Gastrocnemius medialis (tissue), 4 donors: ENCODE measurements at regions not wholly inside any gene's neighbourhood (a gene's known extent, or its start where the extent isn't known, plus 50 kb on each side); places are given as distances from the start of the nearest gene placed in this dataset.

Source experiments
- ATAC-seq, 2 donors: fragments of 150-250 bp; one replicate each; pipeline ENCODE4 v1.9.1; 2016
- DNase-seq, 2 donors: peaks; one replicate each; pipeline ENCODE4 v3.0.0-alpha.2; 2019
- H3K27ac ChIP-seq, 4 donors: fragments of 200-600 bp; sonication (generic); 1 replicate in 1 of 4; 2 replicates in 3 of 4; pipeline ENCODE4 v1.5.1; 2016 to 2018; ENCODE audit warnings: mild to moderate bottlenecking in 2 of 4, moderate library complexity in 1 of 4
- H3K27me3 ChIP-seq, 3 donors: fragments of 200-600 bp; sonication (generic) in 2 of 3; 1 replicate in 1 of 3; 2 replicates in 2 of 3; pipeline versions ENCODE4 v1.5.1 to v1.6.0; 2016 to 2019; ENCODE audit warnings: mild to moderate bottlenecking in 1 of 3, moderate library complexity in 1 of 3
- H3K36me3 ChIP-seq, 2 donors: fragments of 200-600 bp; sonication (generic) in 1 of 2; one replicate each; pipeline ENCODE4 v1.5.1; 2017 to 2018
- H3K4me1 ChIP-seq, 2 donors: fragments of 200-600 bp; sonication (generic) in 1 of 2; one replicate each; pipeline ENCODE4 v1.5.1; 2016 to 2017; ENCODE audit warnings: mild to moderate bottlenecking in 2 of 2
- H3K4me3 ChIP-seq, 4 donors: fragments of 200-600 bp; sonication (generic) in 3 of 4; 1 replicate in 1 of 4; 2 replicates in 3 of 4; pipeline ENCODE4 v1.5.1; 2016 to 2019; ENCODE audit warnings: mild to moderate bottlenecking in 2 of 4
- H3K9me3 ChIP-seq, 3 donors: fragments of 200-600 bp; sonication (generic) in 2 of 3; 1 replicate in 1 of 3; 2 replicates in 2 of 3; pipeline ENCODE4 v1.5.1; 2016 to 2019
- CTCF ChIP-seq, 5 experiments: fragments of 450-650 bp in 3 of 5; fragments of 200-600 bp in 2 of 5; sonication (generic) in 2 of 5; IDR thresholded peaks in 4 of 5; conservative IDR thresholded peaks in 1 of 5; 1 replicate in 4 of 5; 2 replicates in 1 of 5; pipeline ENCODE4 v1.5.1; 2016 to 2019; ENCODE audit warnings: antibody characterized with exemption in 5 of 5, mild to moderate bottlenecking in 3 of 5, moderate library complexity in 3 of 5
- POLR2A ChIP-seq, 2 donors: fragments of 450-650 bp; IDR thresholded peaks; one replicate each; pipeline ENCODE4 v1.6.1; 2017; ENCODE audit warnings: antibody characterized with exemption in 2 of 2, mild to moderate bottlenecking in 2 of 2, moderate library complexity in 2 of 2
- in situ Hi-C, 4 donors: fragments of 200-750 bp; cut with MboI; loops; one replicate each; pipeline versions ENCODE4 v1.15.0 to v1.8.0; 2017; ENCODE audit warnings: low sequenced_read_pairs in 4 of 4
- intact Hi-C: fragments of 100-400 bp; cut with DNase I; formaldehyde crosslinking; loops from one replicate; pipeline ENCODE4 v1.15.1; 2023; ENCODE audit warnings: low total_unique reads

DNA sequence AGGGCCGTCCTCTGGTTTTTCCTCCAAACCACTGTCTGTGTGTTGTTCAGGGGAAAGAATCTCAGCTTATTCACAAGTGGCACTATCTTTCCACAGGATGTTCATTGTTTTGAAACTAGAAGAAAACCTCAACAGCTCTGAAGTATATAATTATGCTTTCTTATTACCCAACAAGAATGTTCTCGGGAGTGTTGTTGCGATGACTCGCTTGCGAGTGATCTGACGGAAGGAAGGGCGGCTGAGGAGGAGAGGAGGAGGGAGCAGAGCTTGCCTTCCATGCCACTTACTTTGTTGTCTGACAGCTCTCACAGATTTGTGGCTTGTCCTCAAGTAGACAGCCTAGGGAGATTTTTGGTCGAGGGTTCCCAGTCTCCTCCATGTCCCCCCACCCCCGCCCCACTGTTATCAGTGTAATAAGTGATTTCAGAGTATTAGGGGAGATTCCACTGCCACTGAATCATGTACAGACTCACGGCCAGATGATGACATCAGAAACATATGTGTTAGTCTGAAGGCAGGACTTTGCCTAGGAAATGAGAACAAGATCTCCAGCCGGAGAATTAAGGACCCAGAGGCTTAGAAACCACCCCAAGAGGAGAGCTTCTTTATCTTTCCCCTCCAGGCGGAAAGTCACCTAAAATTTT is 80.7 kb upstream of the CCN6 start:
- peak; percentile 27 to 50 for DNase-seq
- no peaks in the 10 kb centered on the region for H3K9me3 ChIP-seq
- no peaks in the 10 kb centered on the region for H3K27me3 ChIP-seq
- intact Hi-C loops, result no loop called here
- H3K36me3 ChIP-seq, result no peaks in the 10 kb centered on the region
- H3K4me3 ChIP-seq, result no peak overlapping the region
- H3K27ac ChIP-seq, result peak overlapping the region; percentile 1 to 49 (median 38)
- TF ChIP-seq POLR2A (IDR thresholded peaks at IDR 0.05) (no peak), CTCF (IDR thresholded peaks at IDR 0.05 in 4 of 5, conservative IDR thresholded peaks at IDR 0.05 in 1 of 5) (no peak)
- H3K4me1 ChIP-seq, result no peaks in the 10 kb centered on the region
- ATAC-seq, result peak; percentile 77 to 83
- in situ Hi-C loops, result no loop called here

- H3K4me3 ChIP-seq, result no peak overlapping the region
- no peak for TF ChIP-seq POLR2A (IDR thresholded peaks at IDR 0.05)
- TF ChIP-seq CTCF (IDR thresholded peaks at IDR 0.05 in 4 of 5, conservative IDR thresholded peaks at IDR 0.05 in 1 of 5), result no peak
- H3K36me3 ChIP-seq, result no peaks in the 10 kb centered on the region
- H3K27ac ChIP-seq, result peak overlapping the region in 1 of 4 donors; percentile 39
- no peaks in the 10 kb centered on the region for H3K4me1 ChIP-seq
- in situ Hi-C loops (no loop called here), intact Hi-C loops (no loop called here)
- no peaks in the 10 kb centered on the region for H3K9me3 ChIP-seq
- no peaks in the 10 kb centered on the region for H3K27me3 ChIP-seq
- DNase-seq (no peak), ATAC-seq (no peak)
These were observed 79.8 kb upstream of the CCN6 start for GRCh38 chr6:111973927-111974639.

DNA sequence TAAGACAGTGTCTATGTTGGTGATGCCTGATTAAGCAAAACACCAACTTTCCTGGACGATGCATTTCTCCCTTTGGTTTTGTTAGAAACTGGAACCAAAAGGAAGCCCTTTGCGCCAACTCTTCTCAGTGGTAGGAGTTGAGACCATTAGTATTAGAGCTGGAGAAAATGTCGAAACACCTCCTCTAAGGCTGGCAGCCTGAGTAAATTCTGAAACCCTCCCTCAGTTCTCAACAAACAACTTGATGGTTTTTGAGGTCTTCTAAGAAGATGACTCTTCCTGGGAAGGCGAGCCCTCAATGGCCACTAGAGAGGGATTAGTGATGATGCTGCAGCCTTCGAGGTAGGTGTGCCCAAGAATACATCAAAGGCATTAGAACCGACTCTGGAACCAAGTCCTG is 78.4 kb upstream of the CCN6 start:
- Histone ChIP-seq H3K27ac (no peak overlapping the region), H3K4me1 (no peaks in the 10 kb centered on the region), H3K36me3 (no peaks in the 10 kb centered on the region), H3K27me3 (no peaks in the 10 kb centered on the region), H3K4me3 (no peak overlapping the region), H3K9me3 (no peaks in the 10 kb centered on the region)
- in situ Hi-C loops (no loop called here), intact Hi-C loops (no loop called here)
- no peak for DNase-seq
- TF ChIP-seq CTCF (IDR thresholded peaks at IDR 0.05 in 4 of 5, conservative IDR thresholded peaks at IDR 0.05 in 1 of 5) (no peak), POLR2A (IDR thresholded peaks at IDR 0.05) (no peak)
- ATAC-seq, result no peak

DNA sequence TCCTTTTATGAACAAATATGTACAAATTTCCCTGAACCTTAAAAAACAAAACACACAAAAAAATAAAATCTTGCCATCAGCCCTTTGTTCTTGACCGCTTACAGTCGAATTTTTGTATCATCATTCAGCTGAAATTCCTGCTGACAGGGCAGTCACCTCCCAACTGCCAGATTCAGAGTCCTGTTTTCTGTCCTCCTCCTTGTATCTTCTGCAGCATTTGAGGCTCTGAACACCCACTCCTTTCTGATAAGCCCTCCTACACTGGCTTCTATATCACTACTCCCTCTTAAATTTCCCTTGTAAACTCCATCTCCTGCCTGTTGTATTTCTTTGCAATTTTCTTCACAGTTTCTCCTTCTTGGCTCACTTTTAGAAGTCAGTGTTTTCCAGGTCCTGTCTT is 77.8 kb upstream of the CCN6 start:
- DNase-seq (no peak), ATAC-seq (no peak)
- H3K4me3 ChIP-seq, result no peak overlapping the region
- H3K9me3 ChIP-seq, result no peaks in the 10 kb centered on the region
- intact Hi-C loops, result no loop called here
- no peaks in the 10 kb centered on the region for H3K27me3 ChIP-seq
- in situ Hi-C loops, result no loop called here
- no peaks in the 10 kb centered on the region for H3K36me3 ChIP-seq
- no peaks in the 10 kb centered on the region for H3K4me1 ChIP-seq
- TF ChIP-seq CTCF (IDR thresholded peaks at IDR 0.05 in 4 of 5, conservative IDR thresholded peaks at IDR 0.05 in 1 of 5) (no peak), POLR2A (IDR thresholded peaks at IDR 0.05) (no peak)
- H3K27ac ChIP-seq, result no peak overlapping the region
